NCI-H82 (cell line): ENCODE measurements at regions not wholly inside any gene's neighbourhood (a gene's known extent, or its start where the extent isn't known, plus 50 kb on each side); places are given as distances from the start of the nearest gene placed in this dataset.

Experiments used
- DNase-seq: peaks from one replicate; lab custom pipeline; 2025; lab: John Stamatoyannopoulos, UW

- DNase-seq: no peak
These were observed 188.5 kb downstream of the ANAPC1 start for GRCh38 chr2:111695441-111696007.

GRCh38 chr2:111696226-111696625 lies 187.8 kb downstream of the ANAPC1 start:
- DNase-seq: no peak

- DNase-seq: no peak
These were observed 186.4 kb downstream of the ANAPC1 start for GRCh38 chr2:111697560-111697959.

- no peak for DNase-seq
These were observed 185.9 kb downstream of the ANAPC1 start for GRCh38 chr2:111698089-111698488.

GRCh38 chr2:111698743-111699554 lies 185.0 kb downstream of the ANAPC1 start:
- DNase-seq: peak; percentile 51

GRCh38 chr2:111701266-111701665 lies 182.7 kb downstream of the ANAPC1 start:
- DNase-seq: no peak

- no peak for DNase-seq
These were observed 182.2 kb downstream of the ANAPC1 start for GRCh38 chr2:111701798-111702118.

- peak; percentile 67 for DNase-seq
These were observed 181.7 kb downstream of the ANAPC1 start for GRCh38 chr2:111702119-111702803.

- DNase-seq: no peak
These were observed 181.2 kb downstream of the ANAPC1 start for GRCh38 chr2:111702804-111703196.

GRCh38 chr2:111703759-111704158 lies 180.2 kb downstream of the ANAPC1 start:
- DNase-seq: no peak

GRCh38 chr2:111704246-111704645 lies 179.7 kb downstream of the ANAPC1 start:
- no peak for DNase-seq

- DNase-seq: no peak
These were observed 178.8 kb downstream of the ANAPC1 start for GRCh38 chr2:111705239-111705638.

GRCh38 chr2:111705711-111706336 lies 178.2 kb downstream of the ANAPC1 start:
- DNase-seq: no peak

GRCh38 chr2:111706481-111707001 lies 177.5 kb downstream of the ANAPC1 start:
- DNase-seq: no peak

- no peak for DNase-seq
These were observed 176.3 kb downstream of the ANAPC1 start for GRCh38 chr2:111707700-111708099.

- DNase-seq: no peak
These were observed 175.4 kb downstream of the ANAPC1 start for GRCh38 chr2:111708476-111709180.

GRCh38 chr2:111709321-111709720 lies 174.7 kb downstream of the ANAPC1 start:
- DNase-seq: no peak

GRCh38 chr2:111710085-111710484 lies 173.9 kb downstream of the ANAPC1 start:
- DNase-seq: no peak

- DNase-seq: no peak
These were observed 173.4 kb downstream of the ANAPC1 start for GRCh38 chr2:111710613-111711012.

GRCh38 chr2:111711270-111711669 lies 172.7 kb downstream of the ANAPC1 start:
- DNase-seq: no peak

- no peak for DNase-seq
These were observed 171.6 kb downstream of the ANAPC1 start for GRCh38 chr2:111712361-111712760.

- no peak for DNase-seq
These were observed 171.0 kb downstream of the ANAPC1 start for GRCh38 chr2:111712940-111713515.
